KMS-11 (cell line): ENCODE measurements at regions not wholly inside any gene's neighbourhood (a gene's known extent, or its start where the extent isn't known, plus 50 kb on each side); places are given as distances from the start of the nearest gene placed in this dataset.

Source experiments
- H2AFZ ChIP-seq: fragments of 200-600 bp; sonication (generic); 2 replicates; pipeline ENCODE4 v1.6.1; 2016; ENCODE audit warnings: antibody characterized with exemption, mixed run types, low read depth
- H3K27ac ChIP-seq: fragments of 200-600 bp; sonication (generic); 2 replicates; pipeline ENCODE4 v1.6.1; 2016; ENCODE audit warnings: mild to moderate bottlenecking, mixed run types
- H3K27me3 ChIP-seq: fragments of 200-600 bp; sonication (generic); 2 replicates; pipeline ENCODE4 v1.6.1; 2017; ENCODE audit warnings: mild to moderate bottlenecking, low read depth, mixed run types, moderate library complexity; ENCODE audit not compliant: insufficient read depth
- H3K36me3 ChIP-seq: fragments of 200-600 bp; sonication (generic); 2 replicates; pipeline ENCODE4 v1.6.1; 2017; ENCODE audit warnings: mild to moderate bottlenecking, mixed run types; ENCODE audit not compliant: insufficient read depth
- H3K4me1 ChIP-seq: fragments of 200-600 bp; sonication (generic); 2 replicates; pipeline ENCODE4 v1.6.1; 2016; ENCODE audit warnings: mild to moderate bottlenecking, low read depth, mixed run types; ENCODE audit not compliant: poor library complexity, severe bottlenecking
- H3K4me2 ChIP-seq: fragments of 200-600 bp; sonication (generic); 2 replicates; pipeline ENCODE4 v1.7.0; 2016; ENCODE audit warnings: mild to moderate bottlenecking, mixed run types
- H3K4me3 ChIP-seq: fragments of 200-600 bp; sonication (generic); IDR thresholded peaks from 2 replicates; pipeline ENCODE4 v1.6.1; 2017; ENCODE audit warnings: low read depth, low read length, mixed read lengths; ENCODE audit not compliant: insufficient read depth
- H3K79me2 ChIP-seq: fragments of 200-600 bp; sonication (generic); 2 replicates; pipeline ENCODE4 v1.6.1; 2016; ENCODE audit warnings: low read depth, mixed run types; ENCODE audit not compliant: insufficient read depth
- H3K9ac ChIP-seq: fragments of 200-600 bp; sonication (generic); 2 replicates; pipeline ENCODE4 v1.6.1; 2016; ENCODE audit warnings: mild to moderate bottlenecking, mixed run types
- H4K20me1 ChIP-seq: fragments of 200-600 bp; sonication (generic); 2 replicates; pipeline ENCODE4 v1.6.1; 2016; ENCODE audit warnings: mild to moderate bottlenecking, mixed run types; ENCODE audit not compliant: insufficient read depth
- CTCF ChIP-seq: fragments of 200-600 bp; sonication (generic); conservative IDR thresholded peaks from 2 replicates; pipeline ENCODE4 v1.6.1; 2017; ENCODE audit warnings: low read depth, mild to moderate bottlenecking, antibody characterized with exemption, low read length, moderate library complexity, mixed read lengths

- Histone ChIP-seq H3K36me3 (no peaks in the 10 kb centered on the region), H3K27me3 (no peaks in the 10 kb centered on the region), H3K4me1 (no peaks in the 10 kb centered on the region), H3K27ac (no peak overlapping the region), H2AFZ (no peak overlapping the region), H3K4me3 (no peak overlapping the region), H3K9ac (no peak overlapping the region), H4K20me1 (no peaks in the 10 kb centered on the region), H3K79me2 (no peaks in the 10 kb centered on the region), H3K4me2 (no peak overlapping the region)
- TF ChIP-seq CTCF, result no peak
These were observed 50.4 kb upstream of the DAB2 start for GRCh38 chr5:39475159-39475571.
